Right atrium auricular region (tissue), 2 donors: ENCODE measurements at regions not wholly inside any gene's neighbourhood (a gene's known extent, or its start where the extent isn't known, plus 50 kb on each side); places are given as distances from the start of the nearest gene placed in this dataset.

Experiments used
- DNase-seq: peaks from one replicate; pipeline ENCODE4 v3.0.0-alpha.2; 2019; ENCODE audit warnings: low spot score
- H3K27ac ChIP-seq, 2 donors: fragments of 200-600 bp; sonication (generic); 1 replicate in 1 of 2; 2 replicates in 1 of 2; pipeline ENCODE4 v1.5.1; 2016 to 2019
- H3K27me3 ChIP-seq, 2 donors: fragments of 200-600 bp; sonication (generic); one replicate each; pipeline versions ENCODE4 v1.5.1 to v1.6.0; 2017 to 2019
- H3K36me3 ChIP-seq: fragments of 200-600 bp; sonication (generic); one replicate; pipeline ENCODE4 v1.5.1; 2016
- H3K4me1 ChIP-seq, 2 donors: fragments of 200-600 bp; sonication (generic); one replicate each; pipeline versions ENCODE4 v1.5.1 to v1.6.0; 2017 to 2019
- H3K4me3 ChIP-seq, 2 donors: fragments of 200-600 bp; sonication (generic); 1 replicate in 1 of 2; 2 replicates in 1 of 2; pipeline ENCODE4 v1.5.1; 2017 to 2019; ENCODE audit warnings: mild to moderate bottlenecking in 1 of 2, moderate library complexity in 1 of 2
- H3K9me3 ChIP-seq, 2 donors: fragments of 200-600 bp; sonication (generic); one replicate each; pipeline ENCODE4 v1.5.1; 2019
- TF ChIP-seq, protein P1 (sequence below), 2 donors: fragments of 200-600 bp; sonication (generic); IDR thresholded peaks; one replicate each; pipeline ENCODE4 v1.5.1; 2019; ENCODE audit warnings: antibody characterized with exemption in 2 of 2

- no peaks in the 10 kb centered on the region for H3K27me3 ChIP-seq
- H3K4me1 ChIP-seq = no peaks in the 10 kb centered on the region
Measured at GRCh38 chr1:157288492-157288891, 150.3 kb upstream of the ETV3 start.

GRCh38 chr1:157288006-157288405 is 149.8 kb upstream of the ETV3 start:
- Histone ChIP-seq H3K27me3 (no peaks in the 10 kb centered on the region), H3K4me1 (no peaks in the 10 kb centered on the region), H3K27ac (no peak overlapping the region), H3K36me3 (no peaks in the 10 kb centered on the region), H3K9me3 (no peaks in the 10 kb centered on the region), H3K4me3 (no peak overlapping the region)
- DNase-seq = no peak
- TF ChIP-seq, protein P1, sequence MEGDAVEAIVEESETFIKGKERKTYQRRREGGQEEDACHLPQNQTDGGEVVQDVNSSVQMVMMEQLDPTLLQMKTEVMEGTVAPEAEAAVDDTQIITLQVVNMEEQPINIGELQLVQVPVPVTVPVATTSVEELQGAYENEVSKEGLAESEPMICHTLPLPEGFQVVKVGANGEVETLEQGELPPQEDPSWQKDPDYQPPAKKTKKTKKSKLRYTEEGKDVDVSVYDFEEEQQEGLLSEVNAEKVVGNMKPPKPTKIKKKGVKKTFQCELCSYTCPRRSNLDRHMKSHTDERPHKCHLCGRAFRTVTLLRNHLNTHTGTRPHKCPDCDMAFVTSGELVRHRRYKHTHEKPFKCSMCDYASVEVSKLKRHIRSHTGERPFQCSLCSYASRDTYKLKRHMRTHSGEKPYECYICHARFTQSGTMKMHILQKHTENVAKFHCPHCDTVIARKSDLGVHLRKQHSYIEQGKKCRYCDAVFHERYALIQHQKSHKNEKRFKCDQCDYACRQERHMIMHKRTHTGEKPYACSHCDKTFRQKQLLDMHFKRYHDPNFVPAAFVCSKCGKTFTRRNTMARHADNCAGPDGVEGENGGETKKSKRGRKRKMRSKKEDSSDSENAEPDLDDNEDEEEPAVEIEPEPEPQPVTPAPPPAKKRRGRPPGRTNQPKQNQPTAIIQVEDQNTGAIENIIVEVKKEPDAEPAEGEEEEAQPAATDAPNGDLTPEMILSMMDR (IDR thresholded peaks at IDR 0.05) = no peak

More at GRCh38 chr1:157288492-157288891, 150.3 kb upstream of the ETV3 start:
- TF ChIP-seq, protein P1 (IDR thresholded peaks at IDR 0.05) = no peak
- Histone ChIP-seq H3K4me3 (no peak overlapping the region), H3K27ac (no peak overlapping the region), H3K36me3 (no peaks in the 10 kb centered on the region), H3K9me3 (no peaks in the 10 kb centered on the region)
- peak; percentile 44 for DNase-seq

- Histone ChIP-seq H3K4me1 (no peaks in the 10 kb centered on the region), H3K27me3 (no peaks in the 10 kb centered on the region), H3K36me3 (no peaks in the 10 kb centered on the region), H3K27ac (no peak overlapping the region), H3K9me3 (no peaks in the 10 kb centered on the region), H3K4me3 (no peak overlapping the region)
- TF ChIP-seq, protein P1 (IDR thresholded peaks at IDR 0.05) = no peak
- DNase-seq = no peak
Measured at GRCh38 chr1:157287462-157287861, 149.3 kb upstream of the ETV3 start.

DNA sequence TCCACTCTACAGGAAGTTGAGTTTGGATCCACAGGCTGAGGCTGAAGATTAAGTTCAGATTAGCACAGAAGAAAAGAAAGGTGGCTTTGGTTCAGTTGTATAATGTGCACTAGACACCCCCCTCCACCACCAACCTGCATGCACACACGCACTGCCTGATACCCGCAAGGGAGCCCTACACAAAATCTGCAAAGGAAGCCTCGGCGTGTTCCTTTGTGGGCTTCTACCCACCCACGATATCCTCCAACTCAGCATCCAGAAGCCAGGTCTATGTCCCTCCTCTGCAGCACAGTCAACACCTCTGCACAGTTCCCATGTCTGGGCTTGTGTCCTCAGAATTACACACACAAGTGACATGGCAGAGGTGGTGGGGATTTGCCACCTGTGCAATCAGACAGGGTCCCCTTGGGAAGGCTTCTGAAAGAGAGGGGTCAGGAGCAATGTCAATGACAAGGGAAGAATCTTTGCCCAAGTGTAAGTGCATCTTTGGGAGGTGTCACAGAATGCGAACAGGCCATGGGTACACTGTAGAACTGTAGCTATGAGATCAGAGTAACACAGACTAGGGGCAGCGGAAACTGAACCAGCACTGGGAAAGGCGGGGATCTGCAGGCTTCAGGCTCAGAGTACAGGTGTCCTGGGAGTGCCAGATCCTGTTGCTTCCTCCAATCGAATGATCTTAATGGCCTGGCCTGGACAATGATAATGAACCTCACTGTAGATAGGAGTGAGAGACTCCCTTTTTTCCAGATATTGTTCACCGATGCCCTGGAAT is 148.6 kb upstream of the ETV3 start:
- Histone ChIP-seq H3K9me3 (no peaks in the 10 kb centered on the region), H3K27me3 (no peaks in the 10 kb centered on the region), H3K4me3 (no peak overlapping the region), H3K4me1 (no peaks in the 10 kb centered on the region), H3K27ac (no peak overlapping the region), H3K36me3 (no peaks in the 10 kb centered on the region)
- TF ChIP-seq, protein P1 (IDR thresholded peaks at IDR 0.05) = no peak
- DNase-seq = peak; percentile 23

GRCh38 chr1:157286096-157286495 is 147.9 kb upstream of the ETV3 start:
- Histone ChIP-seq H3K9me3 (no peaks in the 10 kb centered on the region), H3K27me3 (no peaks in the 10 kb centered on the region), H3K36me3 (no peaks in the 10 kb centered on the region), H3K4me3 (no peak overlapping the region), H3K4me1 (no peaks in the 10 kb centered on the region), H3K27ac (no peak overlapping the region)
- TF ChIP-seq, protein P1 (IDR thresholded peaks at IDR 0.05) = no peak
- no peak for DNase-seq

- TF ChIP-seq, protein P1 (IDR thresholded peaks at IDR 0.05) = no peak
- Histone ChIP-seq H3K9me3 (no peaks in the 10 kb centered on the region), H3K36me3 (no peaks in the 10 kb centered on the region), H3K27ac (no peak overlapping the region), H3K4me3 (no peak overlapping the region), H3K4me1 (no peaks in the 10 kb centered on the region), H3K27me3 (no peaks in the 10 kb centered on the region)
- no peak for DNase-seq
Measured at GRCh38 chr1:157284451-157284850, 146.3 kb upstream of the ETV3 start.
